ENCODE measurements at regions not wholly inside any gene's neighbourhood (a gene's known extent, or its start where the extent isn't known, plus 50 kb on each side); places are given as distances from the start of the nearest gene placed in this dataset.

DNA sequence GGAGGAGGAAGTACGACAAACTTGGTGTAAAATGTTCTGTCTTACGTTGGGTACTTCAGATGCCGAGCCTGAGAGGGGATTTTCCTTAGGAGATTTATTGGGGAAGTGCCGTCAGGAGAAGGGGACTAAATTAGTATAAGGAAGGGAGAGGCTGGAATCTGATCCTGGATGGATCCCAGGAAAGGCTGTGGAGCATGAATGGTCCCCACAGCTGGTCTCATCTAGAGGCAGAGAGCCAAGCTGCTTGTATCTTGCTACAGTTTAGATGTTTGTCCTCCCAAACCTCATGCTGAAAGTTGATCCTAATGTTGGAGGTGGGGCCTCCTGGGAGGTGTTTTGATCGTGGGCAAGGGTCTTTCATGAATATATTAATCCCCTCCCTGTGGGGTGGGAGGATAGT lies 798.4 kb upstream of the EEF2KMT start:
- Histone ChIP-seq H3K9me3 (no peaks in the 10 kb centered on the region), H3K4me1 (ENCODE audit: control insufficient read depth in 1 of 2, insufficient read depth in 1 of 2, low read depth in 1 of 2, low read length in 1 of 2) (no peaks in the 10 kb centered on the region), H3K27ac (no peak overlapping the region), H3K36me3 (no peaks in the 10 kb centered on the region), H3K27me3 (no peaks in the 10 kb centered on the region), H3K4me3 (ENCODE audit: low read depth in 1 of 2, low read length in 1 of 2) (no peak overlapping the region)
- TF ChIP-seq CTCF (IDR thresholded peaks at IDR 0.05): no peak

- Histone ChIP-seq H3K36me3 (no peaks in the 10 kb centered on the region), H3K27me3 (no peaks in the 10 kb centered on the region), H3K27ac (no peak overlapping the region), H3K4me3 (ENCODE audit: low read depth in 1 of 2, low read length in 1 of 2) (no peak overlapping the region), H3K4me1 (ENCODE audit: control insufficient read depth in 1 of 2, insufficient read depth in 1 of 2, low read depth in 1 of 2, low read length in 1 of 2) (no peaks in the 10 kb centered on the region), H3K9me3 (no peaks in the 10 kb centered on the region)
- no peak for TF ChIP-seq CTCF (IDR thresholded peaks at IDR 0.05)
Measured at GRCh38 chr16:5895137-5895536, 797.5 kb upstream of the EEF2KMT start.

- H3K4me3 ChIP-seq (ENCODE audit: low read depth in 1 of 2, low read length in 1 of 2): no peak overlapping the region
Measured at GRCh38 chr16:5891296-5891695, 793.7 kb upstream of the EEF2KMT start.

GRCh38 chr16:5885521-5885920 lies 787.9 kb upstream of the EEF2KMT start:
- Histone ChIP-seq H3K27me3 (no peaks in the 10 kb centered on the region), H3K4me3 (ENCODE audit: low read depth in 1 of 2, low read length in 1 of 2) (no peak overlapping the region), H3K36me3 (no peaks in the 10 kb centered on the region), H3K4me1 (ENCODE audit: control insufficient read depth in 1 of 2, insufficient read depth in 1 of 2, low read depth in 1 of 2, low read length in 1 of 2) (no peaks in the 10 kb centered on the region), H3K9me3 (no peaks in the 10 kb centered on the region), H3K27ac (no peak overlapping the region)
- no peak for TF ChIP-seq CTCF (IDR thresholded peaks at IDR 0.05)

More at GRCh38 chr16:5891296-5891695, 793.7 kb upstream of the EEF2KMT start:
- no peak for TF ChIP-seq CTCF (IDR thresholded peaks at IDR 0.05)
- Histone ChIP-seq H3K36me3 (no peaks in the 10 kb centered on the region), H3K27me3 (no peaks in the 10 kb centered on the region), H3K27ac (no peak overlapping the region), H3K9me3 (no peaks in the 10 kb centered on the region), H3K4me1 (ENCODE audit: control insufficient read depth in 1 of 2, insufficient read depth in 1 of 2, low read depth in 1 of 2, low read length in 1 of 2) (no peaks in the 10 kb centered on the region)

DNA sequence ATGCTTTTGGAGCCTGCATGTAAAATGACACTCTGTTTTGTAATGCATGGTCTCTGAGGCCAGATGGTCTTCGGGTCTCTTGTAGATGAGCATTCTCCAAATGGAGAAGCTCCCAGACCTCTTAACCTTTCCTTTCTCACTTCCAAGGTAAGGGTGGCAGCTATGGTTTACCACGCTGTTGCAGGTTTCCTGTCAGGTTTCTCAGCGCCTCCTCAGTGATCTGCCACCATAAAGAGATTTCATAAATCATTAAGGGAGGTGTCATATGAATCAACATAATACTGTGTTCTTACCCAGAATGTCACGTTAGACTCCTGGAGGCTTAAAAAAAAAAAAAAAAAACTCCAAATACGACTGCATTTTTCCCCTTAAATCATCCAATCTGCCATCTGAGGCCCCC lies 787.4 kb upstream of the EEF2KMT start:
- no peaks in the 10 kb centered on the region for H3K36me3 ChIP-seq
- H3K9me3 ChIP-seq: no peaks in the 10 kb centered on the region
- TF ChIP-seq CTCF (IDR thresholded peaks at IDR 0.05): no peak
- no peak overlapping the region for H3K4me3 ChIP-seq (ENCODE audit: low read depth in 1 of 2, low read length in 1 of 2)
- no peaks in the 10 kb centered on the region for H3K27me3 ChIP-seq
- H3K4me1 ChIP-seq (ENCODE audit: control insufficient read depth in 1 of 2, insufficient read depth in 1 of 2, low read depth in 1 of 2, low read length in 1 of 2): no peaks in the 10 kb centered on the region
- no peak overlapping the region for H3K27ac ChIP-seq

DNA sequence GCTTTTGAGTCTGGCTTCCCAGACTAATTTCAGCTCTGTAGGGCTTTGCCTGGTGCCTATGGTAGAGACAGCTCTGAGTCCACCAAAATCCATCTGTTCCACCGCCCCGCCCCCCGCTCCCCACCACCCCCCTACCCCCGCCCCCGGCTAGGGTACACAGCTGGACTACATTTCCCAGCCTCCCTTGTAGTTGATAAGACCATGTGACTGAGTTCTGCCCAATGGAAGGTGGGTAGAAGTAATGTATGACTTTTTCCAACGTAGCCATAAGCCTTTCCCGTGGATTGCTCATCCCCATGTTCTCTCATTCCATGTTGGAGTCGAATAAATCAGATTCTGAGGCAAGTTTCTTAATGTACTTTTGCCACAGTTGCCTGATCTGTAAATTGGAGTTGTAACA lies 786.7 kb upstream of the EEF2KMT start:
- H3K4me1 ChIP-seq (ENCODE audit: control insufficient read depth in 1 of 2, insufficient read depth in 1 of 2, low read depth in 1 of 2, low read length in 1 of 2): no peaks in the 10 kb centered on the region
- no peaks in the 10 kb centered on the region for H3K36me3 ChIP-seq
- no peak overlapping the region for H3K27ac ChIP-seq
- no peak for TF ChIP-seq CTCF (IDR thresholded peaks at IDR 0.05)
- no peaks in the 10 kb centered on the region for H3K9me3 ChIP-seq
- H3K4me3 ChIP-seq (ENCODE audit: low read depth in 1 of 2, low read length in 1 of 2): no peak overlapping the region
- no peaks in the 10 kb centered on the region for H3K27me3 ChIP-seq

All from neutrophil (primary cell).